IPS-18a (cell line): ENCODE measurements at regions not wholly inside any gene's neighbourhood (a gene's known extent, or its start where the extent isn't known, plus 50 kb on each side); places are given as distances from the start of the nearest gene placed in this dataset.
"Not testable (repeated sequence)": the region's sequence is repeated elsewhere in the genome, so short reads cannot be mapped to it uniquely, and the experiment has no call there.

Experiments
- H3K27ac ChIP-seq: one replicate; pipeline ENCODE4 v1.5.1; 2013; ENCODE audit warnings: low read length
- H3K27me3 ChIP-seq: one replicate; pipeline ENCODE4 v1.6.1; 2013; ENCODE audit warnings: mild to moderate bottlenecking, low read length; ENCODE audit not compliant: control insufficient read depth, insufficient read depth
- H3K36me3 ChIP-seq: one replicate; pipeline ENCODE4 v1.6.1; 2013; ENCODE audit warnings: low read depth, low read length; ENCODE audit not compliant: control insufficient read depth
- H3K4me1 ChIP-seq: one replicate; pipeline ENCODE4 v1.6.1; 2013; ENCODE audit warnings: low read depth, low read length; ENCODE audit not compliant: control insufficient read depth
- H3K4me3 ChIP-seq: one replicate; pipeline ENCODE4 v1.5.1; 2013; ENCODE audit warnings: low read length
- H3K9ac ChIP-seq: one replicate; pipeline ENCODE4 v1.6.1; 2013; ENCODE audit warnings: mild to moderate bottlenecking, low read length, moderate library complexity
- H3K9me3 ChIP-seq: one replicate; pipeline ENCODE4 v1.6.1; 2013; ENCODE audit warnings: low read depth, low read length; ENCODE audit not compliant: control insufficient read depth

DNA sequence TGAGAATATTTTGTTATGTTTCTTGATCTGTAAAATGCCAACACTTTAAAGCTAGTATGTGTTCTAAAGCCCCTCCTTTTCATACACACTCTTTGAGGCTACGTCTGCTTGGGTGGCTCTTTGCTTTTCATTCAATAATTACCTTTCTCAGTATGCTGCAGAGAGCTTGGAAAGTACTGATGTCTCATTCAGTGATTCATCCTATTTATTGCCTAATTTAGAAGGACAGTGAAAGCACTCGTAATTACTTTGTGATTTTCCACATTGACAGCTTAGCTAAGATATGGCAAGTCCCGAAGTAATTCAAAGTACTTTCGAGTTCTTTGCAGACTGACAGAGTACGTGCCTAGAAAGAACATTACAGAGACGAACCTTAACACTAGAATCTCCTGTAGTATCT is 57.2 kb downstream of the BMP15 start:
- H3K4me3 ChIP-seq, result no peak overlapping the region
- H3K27me3 ChIP-seq, result no peaks in the 10 kb centered on the region
- no peaks in the 10 kb centered on the region for H3K4me1 ChIP-seq
- no peak overlapping the region for H3K9ac ChIP-seq
- no peaks in the 10 kb centered on the region for H3K36me3 ChIP-seq
- no peak overlapping the region for H3K27ac ChIP-seq
- H3K9me3 ChIP-seq, result peaks cover 8% of the 10 kb centered on the region

DNA sequence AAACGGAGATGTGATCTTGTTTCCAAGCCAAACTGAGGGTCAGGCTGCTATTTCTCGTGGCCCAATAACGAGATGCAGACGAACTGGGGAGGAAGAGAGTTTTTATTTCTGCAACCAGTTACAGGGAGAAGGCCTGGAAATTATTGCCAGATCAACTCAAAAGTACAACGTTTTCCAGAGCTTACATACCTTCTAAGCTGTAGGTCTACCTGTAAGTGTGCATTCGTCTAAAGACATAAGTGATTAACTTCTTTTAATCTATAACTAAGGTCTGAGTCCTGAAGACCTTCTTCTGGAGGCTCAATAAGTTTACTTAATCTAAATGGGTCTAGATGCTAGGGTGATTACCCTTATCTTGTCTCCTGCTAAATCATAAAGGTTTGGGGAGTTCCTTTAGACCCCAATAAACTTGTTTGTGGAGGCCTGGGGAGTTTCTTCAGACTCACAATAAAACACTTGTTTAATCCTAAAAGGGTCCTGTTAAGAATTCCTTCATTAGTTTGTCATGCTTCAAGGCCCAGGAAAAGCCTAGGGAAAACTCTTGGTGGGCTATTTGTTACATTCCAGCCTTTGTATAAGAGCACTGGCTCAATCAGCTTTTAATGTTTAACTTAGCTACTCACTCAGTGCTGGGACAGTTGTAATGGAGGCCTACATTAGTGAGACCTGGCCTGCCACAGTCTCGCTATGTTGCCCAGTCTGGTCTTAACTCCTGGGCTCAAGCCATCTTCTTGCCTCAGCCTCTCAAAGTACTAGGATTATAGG is 58.5 kb downstream of the BMP15 start:
- H3K36me3 ChIP-seq, H3K27me3 ChIP-seq, H3K4me1 ChIP-seq, H3K9ac ChIP-seq, H3K4me3 ChIP-seq, H3K27ac ChIP-seq: not testable (repeated sequence)
- H3K9me3 ChIP-seq, result peaks cover 13% of the 10 kb centered on the region

GRCh38 chrX:50971395-50971794 is 60.9 kb downstream of the BMP15 start:
- no peak overlapping the region for H3K9ac ChIP-seq
- H3K4me1 ChIP-seq, result no peaks in the 10 kb centered on the region
- H3K27ac ChIP-seq, result no peak overlapping the region
- H3K27me3 ChIP-seq, result no peaks in the 10 kb centered on the region
- no peak overlapping the region for H3K4me3 ChIP-seq
- H3K9me3 ChIP-seq, result peaks cover 13% of the 10 kb centered on the region
- no peaks in the 10 kb centered on the region for H3K36me3 ChIP-seq

DNA sequence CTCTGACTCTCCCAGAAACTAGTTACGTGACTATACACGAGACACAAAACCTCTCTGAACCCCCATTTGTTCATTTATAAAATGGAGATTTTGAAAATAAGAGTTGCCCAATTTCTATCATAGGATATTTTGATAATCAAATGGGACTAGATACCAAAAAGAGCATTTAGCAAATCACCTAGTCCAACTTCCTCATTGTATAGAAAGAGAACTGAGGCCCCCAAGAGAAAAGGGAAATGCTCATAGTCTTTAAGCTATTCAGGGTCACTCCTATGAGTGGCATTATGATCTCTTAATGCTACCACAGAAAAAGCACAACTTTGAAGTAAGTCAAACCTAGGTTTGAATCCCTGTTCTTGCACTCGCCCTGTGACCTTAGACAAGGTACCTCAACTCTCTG is 62.7 kb downstream of the BMP15 start:
- Histone ChIP-seq H3K9me3 (peaks cover 10% of the 10 kb centered on the region), H3K4me3 (no peak overlapping the region), H3K36me3 (no peaks in the 10 kb centered on the region), H3K27me3 (no peaks in the 10 kb centered on the region), H3K9ac (no peak overlapping the region), H3K27ac (no peak overlapping the region), H3K4me1 (no peaks in the 10 kb centered on the region)

GRCh38 chrX:50978920-50979682 is 68.6 kb downstream of the BMP15 start:
- no peaks in the 10 kb centered on the region for H3K4me1 ChIP-seq
- no peak overlapping the region for H3K4me3 ChIP-seq
- H3K27me3 ChIP-seq, result no peaks in the 10 kb centered on the region
- no peak overlapping the region for H3K27ac ChIP-seq
- H3K9ac ChIP-seq, result no peak overlapping the region
- no peaks in the 10 kb centered on the region for H3K9me3 ChIP-seq
- no peaks in the 10 kb centered on the region for H3K36me3 ChIP-seq

- Histone ChIP-seq H3K27ac (no peak overlapping the region), H3K27me3 (no peaks in the 10 kb centered on the region), H3K4me3 (no peak overlapping the region), H3K4me1 (no peaks in the 10 kb centered on the region), H3K9me3 (no peaks in the 10 kb centered on the region), H3K9ac (no peak overlapping the region), H3K36me3 (no peaks in the 10 kb centered on the region)
Measured at GRCh38 chrX:50980251-50980650, 69.7 kb downstream of the BMP15 start.

DNA sequence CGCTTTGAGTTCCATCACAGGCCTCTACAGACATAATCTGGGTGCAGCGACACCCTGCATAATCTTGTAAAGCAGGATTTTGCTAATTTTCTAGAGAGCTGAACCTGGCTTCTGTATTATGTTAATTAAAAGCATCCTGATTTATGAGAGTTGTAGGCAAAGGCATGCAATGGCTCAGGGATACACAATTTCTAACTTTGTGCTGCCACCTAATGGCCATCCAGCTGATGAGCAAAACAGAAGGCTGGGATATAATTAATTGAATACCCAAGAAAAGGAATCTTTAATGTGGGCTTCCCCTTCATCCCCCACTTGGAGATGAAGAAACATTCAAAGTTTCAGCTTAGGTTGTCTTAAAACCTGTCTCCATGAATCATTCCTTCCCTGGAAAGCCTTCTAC is 78.1 kb downstream of the BMP15 start:
- Histone ChIP-seq H3K36me3 (no peaks in the 10 kb centered on the region), H3K4me1 (no peaks in the 10 kb centered on the region), H3K9ac (no peak overlapping the region)

GRCh38 chrX:50996930-50997329 is 86.4 kb downstream of the BMP15 start:
- no peak overlapping the region for H3K27ac ChIP-seq
- H3K36me3 ChIP-seq, result no peaks in the 10 kb centered on the region
- H3K4me1 ChIP-seq, result no peaks in the 10 kb centered on the region
- no peaks in the 10 kb centered on the region for H3K27me3 ChIP-seq
- no peak overlapping the region for H3K4me3 ChIP-seq
- no peak overlapping the region for H3K9ac ChIP-seq
- peaks cover 10% of the 10 kb centered on the region for H3K9me3 ChIP-seq

More for the DNA sequence above, 78.1 kb downstream of the BMP15 start:
- Histone ChIP-seq H3K9me3 (peaks cover 8% of the 10 kb centered on the region), H3K27ac (no peak overlapping the region), H3K4me3 (no peak overlapping the region), H3K27me3 (no peaks in the 10 kb centered on the region)

DNA sequence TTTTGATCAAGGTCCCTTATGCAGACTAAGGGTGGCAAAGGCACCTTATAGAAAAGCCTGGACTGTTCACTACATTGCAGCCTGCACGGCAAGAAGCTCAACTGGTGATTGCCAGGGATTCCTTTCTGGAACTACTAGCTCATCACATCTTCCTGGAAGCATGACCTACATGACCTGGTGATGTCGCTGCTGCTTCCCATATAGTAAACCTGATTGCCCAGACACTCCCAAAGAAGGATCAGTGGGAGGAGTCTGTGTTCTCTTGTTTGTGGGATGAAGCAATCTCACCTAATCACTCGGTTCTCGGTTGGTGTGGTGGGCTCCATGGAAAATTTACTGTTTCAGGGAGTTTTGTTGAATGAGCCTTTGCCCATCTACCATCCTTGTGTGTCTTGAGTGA is 89.8 kb downstream of the BMP15 start:
- H3K27ac ChIP-seq, result not testable (repeated sequence)

DNA sequence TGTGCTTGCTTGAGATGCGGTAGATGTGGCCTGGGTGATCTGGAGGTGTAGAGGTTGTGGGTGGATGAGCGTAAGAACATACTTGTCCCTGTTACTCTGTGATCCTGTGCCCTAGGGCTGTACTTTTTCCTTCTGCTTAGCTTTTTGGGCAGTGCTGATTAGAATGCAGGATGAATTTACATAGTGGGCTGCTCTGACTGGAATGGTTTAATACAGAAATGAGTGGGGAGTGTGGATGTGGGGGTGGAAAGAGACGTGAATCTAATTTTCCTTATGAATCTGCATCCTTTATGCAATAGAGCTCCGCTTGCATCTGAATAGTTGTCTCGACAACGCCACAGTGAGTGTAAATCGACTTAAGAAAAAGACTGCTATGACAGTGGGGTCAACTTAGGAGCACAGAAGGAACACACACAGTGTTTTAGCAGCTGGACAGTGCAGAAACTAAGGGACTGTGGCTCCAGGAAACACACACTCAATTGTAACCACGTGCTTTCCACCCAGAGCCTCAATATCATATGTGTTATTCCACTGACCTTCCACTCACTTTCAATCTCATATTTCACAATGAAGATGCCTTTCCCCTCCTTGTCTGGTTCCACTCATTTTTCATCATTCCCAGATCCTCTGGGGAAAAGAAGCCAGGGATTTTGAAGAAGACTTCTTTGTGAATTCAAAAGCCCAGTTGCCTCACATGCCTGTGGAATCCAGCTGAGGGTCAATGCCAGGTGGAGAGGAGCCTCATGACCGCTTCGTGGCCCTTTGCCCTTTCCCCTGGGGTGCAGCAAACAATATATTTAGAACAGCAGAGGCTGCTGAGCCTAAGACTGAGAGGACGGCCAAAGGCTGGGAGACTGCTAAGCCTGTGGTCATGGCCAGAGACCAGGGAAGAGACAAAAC is 91.4 kb downstream of the BMP15 start:
- not testable (repeated sequence) for H3K27me3 ChIP-seq, H3K9ac ChIP-seq, H3K9me3 ChIP-seq

More for the DNA sequence above, 89.8 kb downstream of the BMP15 start:
- not testable (repeated sequence) for H3K27me3 ChIP-seq, H3K36me3 ChIP-seq, H3K4me1 ChIP-seq, H3K4me3 ChIP-seq, H3K9ac ChIP-seq, H3K9me3 ChIP-seq

GRCh38 chrX:51006064-51006463 is 95.5 kb downstream of the BMP15 start:
- Histone ChIP-seq H3K27me3 (no peaks in the 10 kb centered on the region), H3K4me3 (no peak overlapping the region), H3K27ac (no peak overlapping the region), H3K9ac (no peak overlapping the region), H3K4me1 (no peaks in the 10 kb centered on the region), H3K36me3 (no peaks in the 10 kb centered on the region), H3K9me3 (peaks cover 7% of the 10 kb centered on the region)

More for the DNA sequence above, 91.4 kb downstream of the BMP15 start:
- H3K27ac ChIP-seq, H3K4me1 ChIP-seq, H3K4me3 ChIP-seq, H3K36me3 ChIP-seq: not testable (repeated sequence)
